Upper lobe of left lung (tissue), 4 donors: ENCODE measurements at regions not wholly inside any gene's neighbourhood (a gene's known extent, or its start where the extent isn't known, plus 50 kb on each side); places are given as distances from the start of the nearest gene placed in this dataset.

ENCODE experiments used
- CTCF ChIP-seq, 6 experiments: fragments of 450-650 bp in 4 of 6; fragments of 200-600 bp in 2 of 6; sonication (generic) in 2 of 6; IDR thresholded peaks; one replicate each; pipeline ENCODE4 v1.5.1; 2016 to 2019; ENCODE audit warnings: antibody characterized with exemption in 6 of 6
- POLR2A ChIP-seq, 4 donors: fragments of 450-650 bp; IDR thresholded peaks; one replicate each; pipeline ENCODE4 v1.5.1; 2016 to 2017; ENCODE audit warnings: antibody characterized with exemption in 4 of 4, mild to moderate bottlenecking in 2 of 4

GRCh38 chr11:11125618-11126017, 227.4 kb downstream of the CSNK2A3 start:
- no peak for TF ChIP-seq POLR2A (IDR thresholded peaks at IDR 0.05)
- TF ChIP-seq CTCF (IDR thresholded peaks at IDR 0.05), result no peak
